ENCODE measurements at regions not wholly inside any gene's neighbourhood (a gene's known extent, or its start where the extent isn't known, plus 50 kb on each side); places are given as distances from the start of the nearest gene placed in this dataset.

GRCh38 chr4:82046796-82047195 lies 327.0 kb downstream of the HNRNPD start:
- DNase-seq (ENCODE audit: low spot score in 2 of 2) (no peak), ATAC-seq (no peak)

DNA sequence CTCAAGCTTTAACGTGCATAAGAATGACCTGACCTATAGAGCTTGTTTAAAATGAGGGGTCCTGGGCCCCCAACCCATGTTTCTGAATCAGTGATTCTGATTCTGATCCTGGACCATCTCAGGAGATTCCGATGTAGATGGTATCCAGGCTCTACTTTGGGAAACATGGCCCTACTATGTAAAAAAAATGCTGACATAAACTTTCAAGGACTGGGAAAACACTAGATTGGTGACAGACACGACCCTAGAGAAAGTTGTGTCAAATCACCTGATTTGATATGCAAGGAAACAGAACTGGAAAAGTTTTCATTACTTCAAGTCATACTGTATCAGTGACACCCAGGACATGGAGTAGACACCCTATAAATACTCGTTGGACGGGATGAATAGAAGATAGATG lies 328.5 kb downstream of the HNRNPD start:
- DNase-seq (ENCODE audit: low spot score in 2 of 2) (no peak), ATAC-seq (no peak)
- H3K27ac Mint-ChIP-seq = no peak overlapping the region
- H3K4me1 Mint-ChIP-seq = no peaks in the 10 kb centered on the region
- H3K4me3 Mint-ChIP-seq = no peak overlapping the region
- H3K36me3 Mint-ChIP-seq = no peaks in the 10 kb centered on the region
- no peaks in the 10 kb centered on the region for H3K9me3 Mint-ChIP-seq

More at GRCh38 chr4:82046796-82047195, 327.0 kb downstream of the HNRNPD start:
- Mint-ChIP-seq H3K36me3 (no peaks in the 10 kb centered on the region), H3K4me3 (no peak overlapping the region), H3K27ac (no peak overlapping the region), H3K4me1 (no peaks in the 10 kb centered on the region), H3K9me3 (no peaks in the 10 kb centered on the region)

DNA sequence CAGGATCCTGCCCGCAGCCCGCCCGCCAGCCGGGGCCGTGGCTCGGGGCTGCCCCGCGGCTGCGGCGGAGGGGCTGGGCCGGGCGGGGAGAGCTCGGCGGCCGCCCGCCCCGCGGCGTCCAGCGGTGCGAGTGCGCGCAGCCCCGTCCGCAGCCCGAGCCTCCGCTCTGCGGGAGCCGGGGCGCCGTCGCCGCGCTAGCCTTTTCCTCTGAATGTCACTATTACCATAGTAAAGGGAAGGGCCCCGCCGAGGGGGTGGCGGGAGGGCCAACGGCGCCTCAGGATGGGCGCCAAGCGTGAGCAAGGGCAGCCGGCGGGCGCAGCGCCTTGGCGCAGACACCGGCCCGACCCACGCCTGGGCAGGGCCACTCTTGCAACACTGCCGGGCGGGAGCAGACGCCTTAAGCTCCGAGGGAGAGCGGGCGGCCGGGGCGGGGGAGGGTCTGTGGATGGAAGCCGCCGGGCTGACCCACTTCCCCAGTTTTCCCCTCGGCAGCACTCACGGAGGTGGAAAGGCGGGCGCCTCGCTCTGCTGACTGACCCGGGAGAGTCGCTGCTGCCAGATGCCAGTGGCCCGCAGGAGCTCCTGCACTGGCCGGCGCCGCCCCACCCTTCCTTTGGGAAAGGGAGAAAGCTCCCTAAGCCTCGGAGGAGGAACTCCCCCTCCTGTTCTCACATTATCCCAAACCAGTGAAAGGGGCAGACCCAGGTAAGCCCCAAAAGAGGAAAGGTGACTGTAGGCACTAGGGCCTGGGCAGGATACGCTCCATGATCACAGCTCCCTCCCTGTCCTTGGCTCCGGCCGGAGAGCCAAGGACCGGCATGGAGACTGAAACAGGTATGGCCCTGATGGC lies 329.4 kb downstream of the HNRNPD start:
- Mint-ChIP-seq H3K9me3 (no peaks in the 10 kb centered on the region), H3K27ac (no peak overlapping the region), H3K4me1 (no peaks in the 10 kb centered on the region), H3K36me3 (no peaks in the 10 kb centered on the region), H3K4me3 (no peak overlapping the region)
- DNase-seq (ENCODE audit: low spot score in 2 of 2) = no peak
- peak; percentile 42 for ATAC-seq

GRCh38 chr4:82043809-82044137 lies 330.0 kb downstream of the HNRNPD start:
- no peaks in the 10 kb centered on the region for H3K4me1 Mint-ChIP-seq
- ATAC-seq (no peak), DNase-seq (ENCODE audit: low spot score in 2 of 2) (no peak)
- no peaks in the 10 kb centered on the region for H3K9me3 Mint-ChIP-seq
- no peaks in the 10 kb centered on the region for H3K36me3 Mint-ChIP-seq
- H3K27ac Mint-ChIP-seq = no peak overlapping the region
- no peak overlapping the region for H3K4me3 Mint-ChIP-seq

- no peaks in the 10 kb centered on the region for H3K36me3 Mint-ChIP-seq
- H3K9me3 Mint-ChIP-seq = no peaks in the 10 kb centered on the region
- H3K4me3 Mint-ChIP-seq = no peak overlapping the region
- peak; percentile 11 for ATAC-seq
- DNase-seq (ENCODE audit: low spot score in 2 of 2) = no peak
- no peaks in the 10 kb centered on the region for H3K4me1 Mint-ChIP-seq
- H3K27ac Mint-ChIP-seq = no peak overlapping the region
These were observed 330.5 kb downstream of the HNRNPD start for GRCh38 chr4:82043081-82043808.

DNA sequence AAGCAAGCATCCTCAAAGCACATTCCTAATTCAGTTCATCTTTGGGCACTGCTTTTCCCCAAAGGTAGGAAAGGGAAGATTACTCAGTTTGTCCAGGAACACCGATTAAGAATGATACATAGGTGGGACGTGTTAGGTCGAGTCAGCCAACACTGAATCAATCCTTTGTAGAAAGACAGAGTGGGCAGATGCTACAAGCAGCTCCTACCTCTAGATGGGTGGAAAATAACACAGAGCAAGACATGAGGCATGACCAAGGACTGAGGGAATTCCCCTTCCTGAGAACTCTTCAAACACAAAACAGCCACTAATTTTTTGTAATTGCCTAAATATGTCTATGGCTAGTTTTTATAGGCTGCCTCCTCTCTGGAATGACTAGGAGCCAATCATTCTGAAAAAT lies 331.7 kb downstream of the HNRNPD start:
- Mint-ChIP-seq H3K36me3 (no peaks in the 10 kb centered on the region), H3K4me1 (no peaks in the 10 kb centered on the region), H3K27ac (no peak overlapping the region), H3K4me3 (no peak overlapping the region), H3K9me3 (no peaks in the 10 kb centered on the region)
- ATAC-seq (peak; percentile 57), DNase-seq (ENCODE audit: low spot score in 2 of 2) (no peak)

DNA sequence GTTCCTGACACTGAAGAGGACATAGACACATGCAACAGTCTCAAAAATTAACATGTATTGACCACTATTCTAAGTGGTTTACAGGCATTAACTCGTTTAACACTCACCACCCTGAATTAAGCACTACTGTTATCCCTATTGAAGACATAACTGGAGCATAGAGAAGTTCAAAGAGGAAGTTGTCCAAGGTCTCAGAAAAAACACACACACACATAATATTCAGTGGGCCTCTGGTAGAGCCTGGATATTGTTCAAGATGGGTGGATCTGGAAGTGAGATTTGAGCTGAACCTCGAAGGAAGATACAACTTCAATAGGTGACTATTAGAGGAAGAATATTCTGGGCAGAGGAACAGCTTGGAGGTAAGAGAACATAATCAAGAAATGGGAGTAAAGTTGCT lies 334.9 kb downstream of the HNRNPD start:
- Mint-ChIP-seq H3K27ac (no peak overlapping the region), H3K4me1 (no peaks in the 10 kb centered on the region), H3K4me3 (no peak overlapping the region), H3K9me3 (no peaks in the 10 kb centered on the region), H3K36me3 (no peaks in the 10 kb centered on the region)
- DNase-seq (ENCODE audit: low spot score in 2 of 2) (no peak), ATAC-seq (no peak)

DNA sequence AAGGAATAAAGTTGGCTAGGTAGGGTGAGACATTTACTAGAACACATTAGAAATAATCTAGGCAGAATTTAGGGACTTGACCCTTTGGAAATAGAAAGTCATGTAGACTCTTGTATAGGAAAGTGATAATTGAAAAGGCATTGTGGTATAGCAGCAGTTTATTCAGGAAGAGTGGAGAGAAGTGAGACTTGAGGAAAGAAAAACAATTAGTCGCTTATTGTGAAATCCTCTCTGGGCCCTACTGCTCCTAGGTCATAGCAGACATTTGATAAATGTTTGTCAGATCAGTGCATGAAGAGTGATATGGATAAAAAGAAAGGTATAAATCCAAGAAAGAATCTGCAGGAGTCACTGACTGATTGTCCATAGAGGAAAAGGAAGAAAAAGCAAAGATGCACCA lies 337.6 kb downstream of the HNRNPD start:
- no peak overlapping the region for H3K4me3 Mint-ChIP-seq
- H3K9me3 Mint-ChIP-seq = no peaks in the 10 kb centered on the region
- no peaks in the 10 kb centered on the region for H3K4me1 Mint-ChIP-seq
- DNase-seq (ENCODE audit: low spot score in 2 of 2) (no peak), ATAC-seq (no peak)
- H3K36me3 Mint-ChIP-seq = no peaks in the 10 kb centered on the region
- no peak overlapping the region for H3K27ac Mint-ChIP-seq

GRCh38 chr4:82034878-82035277 lies 338.9 kb downstream of the HNRNPD start:
- H3K9me3 Mint-ChIP-seq = no peaks in the 10 kb centered on the region
- H3K27ac Mint-ChIP-seq = no peak overlapping the region
- no peaks in the 10 kb centered on the region for H3K4me1 Mint-ChIP-seq
- H3K4me3 Mint-ChIP-seq = no peak overlapping the region
- no peaks in the 10 kb centered on the region for H3K36me3 Mint-ChIP-seq
- DNase-seq (ENCODE audit: low spot score in 2 of 2) (no peak), ATAC-seq (no peak)

- DNase-seq (ENCODE audit: low spot score in 2 of 2) (no peak), ATAC-seq (no peak)
- H3K36me3 Mint-ChIP-seq = no peaks in the 10 kb centered on the region
- no peaks in the 10 kb centered on the region for H3K9me3 Mint-ChIP-seq
- no peaks in the 10 kb centered on the region for H3K4me1 Mint-ChIP-seq
- no peak overlapping the region for H3K27ac Mint-ChIP-seq
- H3K4me3 Mint-ChIP-seq = no peak overlapping the region
These were observed 339.9 kb downstream of the HNRNPD start for GRCh38 chr4:82033862-82034261.

DNA sequence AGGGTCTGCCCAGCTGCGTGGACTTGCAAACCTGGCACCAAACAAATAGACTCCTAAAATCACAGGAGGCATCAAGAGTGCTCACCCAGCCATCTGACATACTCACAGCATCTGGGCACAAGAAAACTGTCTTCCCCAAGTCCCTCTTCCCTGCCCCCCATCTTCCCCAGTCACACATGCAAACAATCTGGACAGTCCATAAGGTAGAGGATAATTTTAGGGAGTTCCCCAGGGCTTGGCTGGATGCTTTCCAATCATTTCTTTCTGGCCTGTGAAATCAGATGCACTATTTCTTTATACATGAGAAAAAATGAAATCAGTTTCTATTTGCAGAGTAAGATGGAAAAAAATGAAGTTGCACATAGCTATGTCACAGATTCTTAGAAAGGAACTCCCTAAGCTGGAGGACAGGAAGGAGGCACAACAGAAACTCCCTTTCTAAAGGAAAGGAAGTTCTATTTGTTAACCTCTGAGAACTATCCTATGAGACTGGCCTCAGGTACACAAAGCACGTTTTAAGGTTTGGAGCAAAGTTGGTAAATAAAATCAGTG lies 342.3 kb downstream of the HNRNPD start:
- Mint-ChIP-seq H3K4me1 (no peaks in the 10 kb centered on the region), H3K9me3 (no peaks in the 10 kb centered on the region), H3K27ac (no peak overlapping the region), H3K36me3 (no peaks in the 10 kb centered on the region), H3K4me3 (no peak overlapping the region)
- ATAC-seq (no peak), DNase-seq (ENCODE audit: low spot score in 2 of 2) (no peak)

GRCh38 chr4:82017680-82018079 lies 356.1 kb downstream of the HNRNPD start:
- no peak for ATAC-seq
- no peaks in the 10 kb centered on the region for H3K4me1 Mint-ChIP-seq

GRCh38 chr4:82005158-82005557 lies 368.6 kb downstream of the HNRNPD start:
- Mint-ChIP-seq H3K4me3 (no peak overlapping the region), H3K4me1 (no peaks in the 10 kb centered on the region), H3K27ac (no peak overlapping the region), H3K9me3 (no peaks in the 10 kb centered on the region), H3K36me3 (no peaks in the 10 kb centered on the region)
- DNase-seq (ENCODE audit: low spot score in 2 of 2) (no peak), ATAC-seq (no peak)

More at GRCh38 chr4:82017680-82018079, 356.1 kb downstream of the HNRNPD start:
- Mint-ChIP-seq H3K36me3 (no peaks in the 10 kb centered on the region), H3K9me3 (peaks cover 13% of the 10 kb centered on the region), H3K4me3 (no peak overlapping the region), H3K27ac (no peak overlapping the region)
- DNase-seq (ENCODE audit: low spot score in 2 of 2) = no peak

- DNase-seq (ENCODE audit: low spot score in 2 of 2) (no peak), ATAC-seq (no peak)
- Mint-ChIP-seq H3K4me1 (no peaks in the 10 kb centered on the region), H3K27ac (no peak overlapping the region), H3K9me3 (no peaks in the 10 kb centered on the region), H3K4me3 (no peak overlapping the region), H3K36me3 (no peaks in the 10 kb centered on the region)
These were observed 376.5 kb downstream of the HNRNPD start for GRCh38 chr4:81997313-81997712.

- Mint-ChIP-seq H3K9me3 (no peaks in the 10 kb centered on the region), H3K4me3 (no peak overlapping the region), H3K27ac (no peak overlapping the region), H3K4me1 (no peaks in the 10 kb centered on the region), H3K36me3 (no peaks in the 10 kb centered on the region)
- DNase-seq (ENCODE audit: low spot score in 2 of 2) (no peak), ATAC-seq (no peak)
These were observed 382.9 kb downstream of the HNRNPD start for GRCh38 chr4:81990898-81991297.

- Mint-ChIP-seq H3K4me1 (no peaks in the 10 kb centered on the region), H3K9me3 (no peaks in the 10 kb centered on the region), H3K27ac (no peak overlapping the region), H3K4me3 (no peak overlapping the region), H3K36me3 (no peaks in the 10 kb centered on the region)
- ATAC-seq (no peak), DNase-seq (ENCODE audit: low spot score in 2 of 2) (no peak)
These were observed 383.6 kb downstream of the HNRNPD start for GRCh38 chr4:81990211-81990610.
